HT-29 (cell line): ENCODE measurements at regions not wholly inside any gene's neighbourhood (a gene's known extent, or its start where the extent isn't known, plus 50 kb on each side); places are given as distances from the start of the nearest gene placed in this dataset.
"Not testable (repeated sequence)": the region's sequence is repeated elsewhere in the genome, so short reads cannot be mapped to it uniquely, and the experiment has no call there.

Experiments used
- DNase-seq: peaks from one replicate; pipeline ENCODE4 v3.0.0-alpha.2; 2015; ENCODE audit warnings: low spot score

DNA sequence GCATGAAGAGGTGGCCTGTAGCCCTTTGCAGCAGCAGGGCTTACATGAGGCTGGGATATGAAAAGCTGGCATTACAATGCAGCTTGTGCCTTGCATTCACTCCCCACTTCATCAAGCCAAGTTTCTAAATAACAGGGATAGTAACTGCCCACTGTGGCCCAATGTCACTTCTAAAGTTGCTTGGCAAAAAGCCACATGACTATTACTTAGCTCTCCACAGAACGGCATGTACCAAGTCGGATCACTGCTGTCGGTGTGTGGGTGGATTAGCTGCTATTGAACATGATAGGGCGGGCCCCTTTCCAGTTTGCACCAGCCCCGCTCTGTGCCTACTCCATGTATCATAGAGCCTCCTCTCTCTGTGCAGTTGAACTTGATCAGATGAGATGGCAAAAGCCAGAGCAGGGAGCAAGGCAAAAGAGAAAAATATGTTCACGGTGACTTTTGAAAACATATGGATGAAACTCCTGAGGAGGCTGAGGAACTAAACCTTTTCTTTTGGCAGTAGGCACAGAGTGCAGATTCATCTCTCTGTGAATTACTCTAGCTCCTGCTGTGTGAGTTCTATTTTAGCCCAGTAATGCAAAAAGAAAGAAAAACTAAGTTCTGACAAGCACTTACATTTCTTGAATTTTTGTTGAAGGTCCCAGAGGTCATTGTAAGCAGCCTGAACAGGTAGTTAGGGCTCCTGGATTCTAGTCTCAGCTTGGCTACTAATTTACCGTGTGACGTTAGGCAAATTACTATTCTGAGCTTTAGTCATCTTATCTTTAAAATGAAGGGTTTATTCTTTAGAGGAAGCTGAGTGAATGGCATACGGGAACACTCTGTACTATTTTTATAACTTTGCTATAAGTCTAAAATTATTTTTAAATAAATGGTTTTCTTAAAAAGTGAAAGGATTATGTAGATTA, 125.6 kb upstream of the NBPF9 start:
- DNase-seq = not testable (repeated sequence)

DNA sequence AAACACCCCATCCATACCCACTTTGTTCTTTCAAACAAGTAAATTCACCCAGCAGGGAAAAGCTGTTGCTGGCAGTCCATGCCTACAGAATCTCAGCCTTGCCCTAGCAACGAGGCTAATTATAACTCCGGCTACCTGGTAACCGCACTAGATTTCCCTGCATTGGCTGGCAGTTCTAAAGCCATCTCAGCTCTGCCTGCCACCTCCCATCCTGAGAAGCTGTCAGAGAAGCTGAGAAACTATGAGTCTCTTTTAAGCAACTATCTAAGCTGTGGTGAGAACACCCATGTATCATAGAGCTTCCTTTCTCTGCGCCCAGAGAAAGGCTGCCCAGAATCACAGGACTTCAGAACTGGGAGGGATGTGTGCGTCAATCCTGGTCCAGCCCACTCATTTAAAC, 126.5 kb upstream of the NBPF9 start:
- not testable (repeated sequence) for DNase-seq

DNA sequence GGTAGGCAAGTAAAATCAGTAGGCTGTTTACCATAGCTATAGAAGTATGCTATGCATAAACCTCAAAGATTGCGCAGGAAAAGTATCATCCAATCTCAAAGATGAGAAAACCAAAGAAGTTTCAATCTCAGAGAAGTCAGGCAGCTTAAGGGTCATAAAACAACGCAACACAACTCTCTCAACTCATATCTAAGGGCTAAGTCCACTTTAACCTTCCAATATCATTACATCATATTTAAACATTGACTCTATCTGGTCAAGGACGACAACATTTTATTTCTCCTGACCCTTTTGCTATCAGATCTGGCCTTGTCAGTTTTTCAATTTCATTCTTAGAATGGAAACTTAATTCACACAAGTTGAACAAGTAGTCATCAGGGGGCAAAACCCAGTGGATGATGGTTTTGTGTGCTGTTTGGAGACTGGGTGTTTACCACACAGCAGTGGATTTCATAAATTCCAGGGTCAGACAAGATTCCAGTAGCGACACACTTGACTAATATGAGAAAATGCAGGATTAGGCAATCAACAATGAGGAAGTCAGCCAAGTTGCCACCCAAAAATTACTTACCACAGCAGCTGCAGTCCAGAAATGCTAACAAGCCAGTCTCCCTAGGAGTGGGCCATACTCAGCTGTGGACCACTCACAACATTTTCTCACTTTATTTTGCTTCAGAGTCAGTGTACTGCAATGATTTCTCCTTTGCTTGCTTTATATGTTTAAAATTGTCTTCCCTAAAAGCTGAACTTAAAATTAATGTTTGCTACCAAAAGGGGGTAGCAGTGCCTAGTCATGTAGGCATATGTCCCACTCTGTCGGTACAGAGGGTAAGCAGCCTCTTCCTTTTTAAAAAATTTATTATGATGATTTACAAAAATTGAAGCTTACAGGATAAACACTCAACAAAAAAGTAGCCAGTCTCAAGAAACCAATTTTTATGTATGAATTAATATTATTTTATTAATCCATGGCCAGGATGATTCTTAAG, 131.9 kb upstream of the NBPF9 start:
- DNase-seq = not testable (repeated sequence)

DNA sequence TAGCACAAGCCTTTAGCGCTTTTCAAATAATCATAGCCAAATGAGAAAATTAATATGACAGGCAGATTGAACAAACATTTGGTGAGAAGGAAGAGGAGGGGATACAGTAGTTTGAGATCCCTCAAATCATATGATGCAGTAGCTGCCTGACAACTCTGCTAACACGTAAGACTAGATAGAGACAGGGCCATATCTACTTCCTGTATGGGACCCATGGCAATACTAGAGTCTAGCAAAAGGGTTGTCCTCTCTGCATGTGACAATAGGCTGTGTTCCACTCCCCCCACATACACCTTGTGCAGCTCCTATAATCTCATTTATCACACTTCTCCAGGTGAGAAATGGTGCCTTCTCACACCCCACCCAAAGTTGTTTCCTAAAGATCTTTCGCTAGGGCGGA, 134.2 kb upstream of the NBPF9 start:
- not testable (repeated sequence) for DNase-seq

DNA sequence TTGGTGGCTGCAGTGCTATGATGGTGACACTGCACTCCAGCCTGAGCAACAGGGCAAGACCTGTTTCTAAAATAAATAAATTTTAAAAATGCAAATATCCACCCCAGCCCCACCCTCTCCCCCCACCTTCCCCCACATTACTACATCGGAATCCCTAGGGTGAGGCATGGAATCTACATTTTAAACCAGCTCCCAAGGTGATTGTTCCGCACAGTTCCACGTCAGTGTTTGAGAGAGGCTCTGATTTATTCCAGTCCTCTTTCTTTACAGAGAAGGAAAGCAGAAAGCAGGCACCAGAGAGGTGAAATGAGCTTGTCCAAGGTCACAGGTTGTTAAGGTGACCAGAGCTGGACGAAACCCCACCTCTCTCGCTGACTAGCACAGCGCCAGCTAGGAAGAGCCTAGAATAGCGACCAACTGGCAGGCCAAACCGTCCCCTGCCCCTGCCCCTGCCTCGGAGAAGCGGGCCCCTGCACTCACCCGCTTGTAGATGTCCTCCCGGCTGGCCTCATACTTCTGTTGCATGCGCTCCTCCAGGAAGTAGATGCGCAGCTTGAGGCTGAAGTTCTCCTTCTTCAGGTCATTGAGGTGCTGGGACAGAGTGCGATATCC, 136.7 kb upstream of the NBPF9 start:
- not testable (repeated sequence) for DNase-seq

DNA sequence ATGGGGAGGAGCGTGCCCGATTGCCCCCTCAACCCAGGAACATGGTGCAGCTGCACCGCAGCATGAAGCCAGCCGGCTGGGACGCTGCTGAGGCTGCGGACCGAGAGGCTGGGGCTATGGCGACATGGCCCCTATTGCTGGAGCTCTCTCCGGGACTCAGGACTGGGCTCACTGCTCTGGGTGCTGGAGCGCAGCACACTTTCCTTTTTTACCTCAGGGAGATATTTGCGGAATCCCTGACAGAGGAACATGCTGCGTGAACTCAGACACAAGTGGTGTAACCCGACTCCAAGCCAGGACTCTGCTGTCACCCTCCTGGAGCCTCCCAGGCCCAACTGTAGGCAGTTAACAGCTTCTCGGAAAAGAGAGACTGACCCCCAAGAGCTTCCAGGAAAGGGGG, 137.2 kb upstream of the NBPF9 start:
- not testable (repeated sequence) for DNase-seq

DNA sequence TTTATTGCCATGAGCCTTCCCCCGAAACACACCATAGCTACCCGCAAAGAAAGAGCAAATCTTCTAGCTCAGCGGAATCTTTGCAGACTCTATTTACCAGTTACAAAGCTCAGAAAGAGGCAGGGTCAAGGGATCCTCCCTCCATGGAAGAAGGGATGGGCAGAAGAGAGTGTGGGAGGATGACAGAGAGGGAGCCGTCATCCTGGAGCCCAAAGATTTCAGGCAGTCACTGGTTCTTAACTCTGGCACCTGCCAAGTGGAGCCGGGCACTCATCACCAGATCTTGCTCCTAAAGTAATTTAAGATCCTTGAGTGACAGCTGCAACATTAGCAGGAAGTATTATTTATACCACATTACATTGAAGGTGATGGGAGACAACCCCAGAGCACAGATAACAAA, 137.9 kb upstream of the NBPF9 start:
- not testable (repeated sequence) for DNase-seq

DNA sequence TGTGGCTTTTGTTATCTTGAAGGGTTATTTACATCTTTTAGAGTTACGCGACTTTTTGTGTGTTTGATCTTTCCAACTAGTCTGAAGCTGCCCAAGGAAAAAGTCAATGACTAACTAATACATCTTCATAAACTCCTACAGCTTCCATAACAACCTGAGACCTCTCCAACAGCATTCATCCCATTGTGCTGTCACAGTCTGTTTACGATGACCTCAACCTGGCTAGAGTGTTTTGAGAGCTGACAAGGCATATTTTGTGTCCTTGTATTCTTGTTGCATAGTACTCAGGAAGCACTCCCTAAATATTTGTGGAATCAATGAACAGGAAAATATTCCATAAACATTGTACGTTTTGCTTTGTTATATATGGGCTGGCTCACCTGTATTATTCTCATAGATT, 140.2 kb upstream of the NBPF9 start:
- DNase-seq = not testable (repeated sequence)

DNA sequence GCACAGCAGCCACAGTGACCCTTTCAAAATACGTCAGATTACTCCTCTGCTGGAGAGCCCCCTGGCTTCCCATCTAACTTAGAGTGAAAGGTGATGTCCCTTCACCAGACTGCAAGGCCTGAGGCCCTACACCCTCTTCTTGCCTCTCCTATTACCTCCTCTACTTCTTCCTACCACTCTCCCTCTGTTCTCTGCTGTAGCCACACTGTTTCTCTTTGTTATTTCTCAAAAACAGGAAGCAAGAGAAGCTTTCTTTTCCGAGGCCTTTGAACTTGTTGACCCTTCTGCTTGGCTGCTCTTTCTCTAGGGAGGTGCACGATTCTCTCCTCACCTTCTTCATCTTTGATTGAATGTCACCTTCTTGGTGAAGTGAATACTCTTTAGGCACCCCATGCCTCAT, 141.3 kb upstream of the NBPF9 start:
- DNase-seq = not testable (repeated sequence)

DNA sequence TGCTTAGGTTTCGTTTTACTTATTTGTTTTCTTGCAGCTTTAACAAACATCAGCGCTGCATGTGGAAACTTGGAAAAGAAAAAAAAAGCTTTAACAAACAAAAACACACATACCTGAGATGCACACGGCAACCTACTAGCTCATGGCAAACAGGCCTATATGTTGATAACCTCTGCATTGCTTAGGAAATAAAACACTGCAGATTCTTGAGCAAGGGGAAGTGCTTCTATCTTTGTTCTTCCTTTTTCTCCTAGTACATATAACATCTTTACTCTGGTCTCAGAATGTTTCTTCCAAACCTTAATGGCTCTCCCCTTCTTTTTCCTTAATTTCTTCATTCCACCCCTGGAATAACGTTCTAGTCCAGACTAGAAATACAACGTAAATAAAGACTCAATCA, 142.9 kb upstream of the NBPF9 start:
- DNase-seq = not testable (repeated sequence)

DNA sequence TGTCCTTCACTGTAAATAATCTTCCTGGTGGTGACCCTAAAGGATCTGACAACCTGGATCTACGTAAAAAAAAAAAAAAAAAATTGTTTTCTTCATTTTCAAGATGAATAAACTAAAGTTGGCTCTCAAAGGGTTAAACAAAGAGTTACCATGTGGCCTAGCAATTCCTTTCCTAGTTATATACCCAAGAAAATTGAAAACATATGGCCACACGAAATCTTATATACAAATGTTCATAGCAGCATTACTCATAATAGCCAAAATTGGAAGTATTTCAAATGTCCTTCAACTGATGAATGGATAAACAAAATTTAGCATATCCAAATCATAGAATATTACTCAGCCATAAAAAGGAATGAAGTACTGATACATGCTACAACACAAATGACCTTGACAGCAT, 145.3 kb upstream of the NBPF9 start:
- not testable (repeated sequence) for DNase-seq

DNA sequence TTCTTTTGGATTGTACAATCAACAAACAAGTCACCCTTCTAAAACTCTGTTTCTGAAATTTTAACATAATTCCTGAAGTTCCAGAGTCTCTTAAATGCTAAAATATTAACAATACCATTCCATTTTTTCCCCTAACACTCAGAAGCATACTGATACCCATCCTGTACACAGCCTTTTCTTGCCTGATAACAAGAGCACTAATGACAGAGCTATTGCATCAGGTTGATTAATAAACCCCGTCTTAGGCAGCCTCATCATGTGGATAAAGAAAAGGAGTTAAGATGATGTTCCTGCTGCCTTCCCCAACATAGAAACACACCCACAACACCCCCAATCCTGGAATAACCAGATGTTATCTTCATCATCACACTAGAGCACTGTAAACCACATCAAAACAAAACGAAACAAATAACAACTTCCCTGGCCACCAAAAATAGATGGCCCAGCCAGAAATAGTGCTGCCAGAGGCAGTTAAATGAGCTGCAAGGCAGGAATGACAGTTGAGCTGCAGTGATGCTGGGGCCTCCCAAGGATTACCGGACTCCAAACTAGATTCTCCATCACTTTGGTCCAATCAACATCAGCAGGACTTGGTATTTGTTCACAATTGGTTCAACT, 146.6 kb upstream of the NBPF9 start:
- DNase-seq = not testable (repeated sequence)

DNA sequence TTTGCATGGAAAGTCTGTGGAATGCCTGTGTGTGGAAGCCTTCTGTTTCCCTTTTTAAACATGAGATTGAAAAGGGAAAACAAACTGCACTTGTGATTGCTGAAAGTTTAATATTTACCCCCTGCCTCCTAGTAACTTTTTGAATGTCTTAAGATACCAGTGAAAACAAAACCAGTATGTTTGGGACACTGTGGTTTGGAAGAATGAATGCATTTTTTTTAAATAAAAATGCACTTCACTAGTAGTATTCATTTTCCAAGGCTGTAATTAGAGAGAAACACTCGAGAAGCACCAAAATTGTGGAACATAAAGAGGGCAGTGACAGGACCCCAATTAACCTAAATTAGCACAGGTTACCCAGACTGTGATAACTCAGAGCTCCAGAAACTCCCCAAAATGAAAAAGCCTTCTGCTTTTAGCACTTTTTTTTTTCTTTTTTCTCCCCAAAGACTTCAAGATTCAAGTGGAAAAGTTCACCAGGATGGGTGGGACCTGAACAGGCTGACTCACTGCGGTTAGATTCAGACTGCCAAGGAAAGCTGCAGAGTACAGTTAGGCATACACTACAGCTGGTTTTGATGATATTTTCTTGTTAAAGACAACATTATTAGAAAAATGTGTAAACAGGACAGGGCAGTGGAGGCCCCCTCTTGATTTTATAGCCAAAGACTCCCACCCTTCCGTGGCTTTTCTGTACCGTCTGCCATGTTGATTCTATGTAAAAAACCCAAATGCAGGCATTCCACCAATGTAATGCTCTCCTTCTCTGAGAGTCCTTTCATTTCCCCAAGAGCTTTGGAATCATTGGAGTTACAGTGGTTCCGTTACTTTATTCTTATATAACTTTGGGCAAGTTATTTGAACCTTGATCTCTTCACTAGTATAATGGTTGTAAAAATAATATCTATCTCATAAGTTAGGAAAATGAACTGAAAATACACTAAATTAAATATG, 151.8 kb upstream of the NBPF9 start:
- DNase-seq = not testable (repeated sequence)

DNA sequence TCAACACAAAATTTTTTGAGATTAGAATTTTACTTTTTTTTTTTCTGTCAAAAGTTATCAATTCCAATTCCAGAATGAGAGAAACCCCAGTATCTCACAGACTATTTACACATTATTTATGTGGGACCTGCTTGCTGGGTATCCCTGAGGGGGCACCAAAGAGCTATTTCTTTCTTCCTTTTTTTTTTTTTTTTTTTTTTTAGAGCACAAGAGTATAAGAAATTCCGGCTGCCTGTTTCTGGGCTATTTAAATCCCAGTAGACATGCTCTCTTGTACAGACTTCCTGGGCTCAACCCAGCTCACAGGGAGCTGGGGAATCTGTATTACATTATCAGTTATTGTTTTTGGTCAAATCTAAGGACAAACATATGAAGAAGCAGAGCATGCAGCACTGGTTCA, 156.9 kb upstream of the NBPF9 start:
- DNase-seq = not testable (repeated sequence)

DNA sequence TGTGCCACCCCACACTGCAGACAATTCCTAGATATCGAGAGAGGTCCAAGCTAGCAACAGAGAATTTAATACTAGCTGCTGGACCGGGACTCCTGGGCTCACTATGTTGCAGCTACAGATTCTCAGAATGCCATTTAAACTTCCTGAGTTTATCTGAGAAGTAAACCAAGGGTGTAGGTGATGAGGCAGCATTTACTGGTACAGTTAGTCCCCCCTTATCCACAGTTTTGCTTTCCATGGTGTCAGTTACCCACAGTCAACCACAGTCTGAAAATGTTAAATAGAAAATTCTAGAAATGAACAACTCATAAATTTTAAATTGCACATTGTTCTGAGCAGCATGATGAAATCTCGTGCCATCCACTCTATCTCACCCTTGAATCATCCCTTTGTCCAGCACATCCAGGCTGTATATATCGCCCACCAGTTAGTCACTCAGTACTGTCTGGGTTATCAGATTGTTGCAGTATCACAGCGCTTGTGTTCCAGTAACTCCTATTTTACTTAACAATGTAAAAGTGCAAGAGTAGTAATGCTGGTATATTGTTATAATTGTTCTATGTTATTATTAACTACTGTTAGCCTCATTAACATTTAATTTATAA, 157.5 kb upstream of the NBPF9 start:
- not testable (repeated sequence) for DNase-seq

DNA sequence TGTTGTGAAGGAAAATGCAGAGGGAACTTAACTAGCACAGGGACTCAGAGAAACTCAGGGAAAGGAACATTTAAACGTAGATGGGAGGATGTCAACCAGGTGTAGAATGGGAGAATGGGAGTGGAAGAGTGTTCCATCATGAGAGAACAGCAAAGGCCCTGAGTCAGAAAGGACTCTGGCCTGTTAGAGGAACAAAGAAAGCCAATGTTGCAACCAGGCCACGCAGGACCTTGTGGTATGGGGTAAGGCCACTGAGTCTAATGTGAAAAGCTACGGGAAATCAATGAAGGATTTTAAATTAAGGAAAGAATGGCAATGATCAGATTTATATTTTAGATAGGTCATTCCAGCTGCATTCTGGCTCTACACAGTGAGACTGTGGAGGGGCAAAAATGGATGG, 163.9 kb upstream of the NBPF9 start:
- not testable (repeated sequence) for DNase-seq

DNA sequence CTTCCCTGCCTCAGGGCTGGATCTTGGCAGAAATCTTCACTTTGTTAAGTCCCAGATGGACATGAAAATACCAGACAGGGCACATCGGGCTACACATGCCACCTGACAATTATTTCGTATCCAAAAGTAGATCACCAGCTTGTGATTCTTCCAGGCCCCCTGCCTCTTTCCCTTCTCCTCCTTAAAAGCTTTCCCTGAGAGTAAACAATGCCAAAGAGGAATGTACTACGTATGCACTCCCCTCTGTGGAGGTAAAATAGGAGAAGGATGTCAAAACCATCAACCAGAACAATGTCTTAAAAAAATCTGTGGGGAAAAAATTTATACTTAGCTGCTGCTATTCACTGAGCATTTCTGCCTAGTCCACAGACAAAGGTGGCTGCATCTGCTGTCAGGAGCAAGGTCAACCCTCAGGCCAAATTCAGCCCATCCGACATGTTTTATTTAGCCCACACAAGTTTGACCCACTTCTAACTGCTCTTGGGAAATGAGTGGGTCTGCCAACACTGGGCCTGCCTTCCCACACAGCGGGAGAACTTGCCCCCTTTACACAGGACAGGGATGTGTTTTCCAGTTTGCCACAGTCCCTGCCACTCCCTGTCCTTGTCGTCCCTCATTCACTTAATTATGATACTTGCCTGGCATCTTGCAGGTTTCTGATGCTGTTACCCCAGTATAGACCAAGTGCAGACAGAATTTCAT, 165.8 kb upstream of the NBPF9 start:
- not testable (repeated sequence) for DNase-seq

DNA sequence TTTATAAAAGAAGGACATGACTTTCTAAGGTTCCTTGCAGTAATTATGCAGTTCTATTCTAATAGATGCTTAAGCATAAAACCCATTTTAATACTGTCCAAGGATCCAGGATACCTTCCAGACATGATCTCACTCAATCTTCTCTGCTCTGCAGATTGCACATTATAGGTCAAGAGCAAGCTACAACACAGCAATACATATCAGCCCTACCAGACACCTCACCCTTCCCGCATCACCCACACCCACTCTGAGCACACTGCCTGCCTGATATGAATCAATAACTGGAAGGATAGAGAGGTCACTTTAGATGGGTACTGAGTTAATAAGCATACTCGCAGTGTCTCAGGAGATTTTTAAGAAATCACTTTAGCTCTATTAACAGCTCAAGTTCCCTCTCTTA, 166.5 kb upstream of the NBPF9 start:
- DNase-seq = not testable (repeated sequence)

DNA sequence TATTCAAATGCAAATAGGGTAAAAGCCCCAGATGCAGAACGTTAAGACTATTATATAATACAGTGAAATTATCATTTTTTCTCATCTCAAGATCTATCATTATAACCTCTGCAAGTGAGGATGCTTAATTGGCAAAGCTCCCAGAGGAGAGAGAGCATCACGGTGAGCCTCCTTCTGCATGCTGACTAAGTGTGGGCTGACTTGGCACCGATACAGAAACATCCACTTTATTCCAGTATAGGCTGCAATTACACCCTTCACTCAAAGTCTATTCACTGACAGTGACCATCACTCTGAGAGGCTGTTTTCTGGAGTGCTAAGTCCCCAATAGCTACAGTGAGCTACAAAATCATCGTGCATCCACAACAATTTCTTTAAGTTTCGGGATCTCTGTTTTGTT, 171.1 kb upstream of the NBPF9 start:
- DNase-seq = not testable (repeated sequence)
